Tibial nerve (tissue), 4 donors: ENCODE measurements at regions not wholly inside any gene's neighbourhood (a gene's known extent, or its start where the extent isn't known, plus 50 kb on each side); places are given as distances from the start of the nearest gene placed in this dataset.

Experiments used
- DNase-seq, 2 donors: peaks; one replicate each; pipeline ENCODE4 v3.0.0-alpha.2; 2019; ENCODE audit warnings: low spot score in 2 of 2
- H3K27ac ChIP-seq, 4 donors: fragments of 200-600 bp; sonication (generic) in 3 of 4; one replicate each; pipeline ENCODE4 v1.5.1; 2017 to 2019; ENCODE audit warnings: mild to moderate bottlenecking in 1 of 4
- H3K27me3 ChIP-seq, 2 donors: fragments of 200-600 bp; sonication (generic) in 1 of 2; one replicate each; pipeline versions ENCODE4 v1.5.1 to v1.6.0; 2017 to 2019
- H3K36me3 ChIP-seq, 3 donors: fragments of 200-600 bp; sonication (generic); one replicate each; pipeline ENCODE4 v1.5.1; 2018 to 2019
- H3K4me1 ChIP-seq, 4 donors: fragments of 200-600 bp; sonication (generic) in 3 of 4; one replicate each; pipeline ENCODE4 v1.5.1; 2017 to 2019
- H3K4me3 ChIP-seq, 4 donors: fragments of 200-600 bp; sonication (generic) in 3 of 4; one replicate each; pipeline ENCODE4 v1.5.1; 2017 to 2019; ENCODE audit warnings: mild to moderate bottlenecking in 1 of 4, moderate library complexity in 1 of 4
- H3K9me3 ChIP-seq, 4 donors: fragments of 200-600 bp; sonication (generic) in 3 of 4; one replicate each; pipeline ENCODE4 v1.5.1; 2017 to 2019
- EP300 ChIP-seq, 2 donors: sonication (generic); formaldehyde crosslinking; IDR thresholded peaks; one replicate each; pipeline ENCODE4 v1.6.1; 2017; ENCODE audit warnings: antibody characterized with exemption in 2 of 2, mild to moderate bottlenecking in 1 of 2
- POLR2A ChIP-seq, 2 donors: fragments of 450-650 bp; IDR thresholded peaks; one replicate each; pipeline ENCODE4 v1.6.1; 2017; ENCODE audit warnings: antibody characterized with exemption in 2 of 2, mild to moderate bottlenecking in 2 of 2, moderate library complexity in 2 of 2
- WGBS, 2 donors: methylation state at CpG; one replicate each; pipeline ENCODE4 v1.1.5; 2018; 5-methylcytosine and 5-hydroxymethylcytosine counted together
- TF ChIP-seq, protein P1 (sequence below), 5 experiments: fragments of 200-600 bp in 3 of 5; fragments of 450-650 bp in 2 of 5; sonication (generic) in 3 of 5; IDR thresholded peaks; one replicate each; pipeline ENCODE4 v1.5.1; 2016 to 2019; ENCODE audit warnings: antibody characterized with exemption in 5 of 5, mild to moderate bottlenecking in 3 of 5, moderate library complexity in 2 of 5

DNA sequence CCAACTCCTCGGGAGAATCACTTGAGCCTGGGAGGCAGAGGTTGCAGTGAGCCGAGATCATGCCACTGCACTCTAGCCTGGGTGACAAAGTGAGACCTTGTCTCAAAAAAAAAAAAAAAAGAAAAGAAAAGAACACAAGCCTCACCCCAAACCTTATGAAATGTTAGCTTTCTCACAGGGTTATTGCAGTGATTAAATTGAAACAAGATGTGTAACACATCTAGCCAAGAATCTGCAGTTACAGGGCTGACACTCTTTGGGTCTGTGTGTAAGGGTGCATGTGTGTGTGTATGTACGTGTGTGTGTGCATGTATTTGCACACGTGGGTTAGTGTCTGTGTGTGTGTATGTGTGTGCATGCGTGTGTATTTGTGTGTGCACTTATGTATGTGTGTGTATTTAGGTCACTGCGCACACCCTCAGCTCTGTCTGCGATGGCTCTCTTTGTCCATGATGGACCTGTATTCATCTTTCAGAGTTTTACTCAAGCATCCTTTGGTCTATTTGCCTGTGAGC lies 336.3 kb downstream of the UQCRFS1 start:
- peaks cover 0 to 8% (median 0%) of the 10 kb centered on the region in 4 donors for H3K4me1 ChIP-seq
- H3K27me3 ChIP-seq = no peaks in the 10 kb centered on the region
- H3K36me3 ChIP-seq = no peaks in the 10 kb centered on the region
- 68 to 73% methylated on average over 7 of the region's 7 CpGs for WGBS, 2 donors
- DNase-seq = no peak
- no peak for TF ChIP-seq EP300 (IDR thresholded peaks at IDR 0.05)
- TF ChIP-seq POLR2A (IDR thresholded peaks at IDR 0.05) = no peak
- H3K27ac ChIP-seq = no peak overlapping the region
- no peaks in the 10 kb centered on the region for H3K9me3 ChIP-seq
- no peak overlapping the region for H3K4me3 ChIP-seq

DNA sequence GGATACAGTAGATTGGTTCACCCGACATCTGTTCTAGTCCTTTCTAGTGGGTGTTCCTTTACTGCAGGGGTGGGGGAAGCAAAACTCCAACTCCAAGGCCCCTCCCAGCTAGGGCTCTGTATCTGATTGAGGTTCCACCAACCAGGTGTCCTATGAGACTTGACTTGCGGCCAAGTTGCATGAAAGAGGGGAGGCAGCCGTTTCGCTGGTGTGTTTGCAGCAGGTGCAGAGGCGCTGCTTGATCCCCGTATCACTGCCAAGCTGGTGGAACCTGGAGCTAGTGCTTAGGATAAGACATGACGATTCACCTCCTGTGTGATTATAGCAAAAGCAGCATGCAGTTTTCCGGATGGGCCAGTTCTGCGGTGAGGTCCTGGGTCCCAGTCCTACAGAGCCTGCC lies 338.2 kb downstream of the UQCRFS1 start:
- no peak for DNase-seq
- Histone ChIP-seq H3K9me3 (no peaks in the 10 kb centered on the region), H3K36me3 (no peaks in the 10 kb centered on the region), H3K27me3 (no peaks in the 10 kb centered on the region), H3K27ac (no peak overlapping the region), H3K4me3 (no peak overlapping the region), H3K4me1 (peaks cover 0 to 8% (median 0%) of the 10 kb centered on the region in 4 donors)
- TF ChIP-seq EP300 (IDR thresholded peaks at IDR 0.05) (no peak), POLR2A (IDR thresholded peaks at IDR 0.05) (no peak)
- TF ChIP-seq, protein P1, sequence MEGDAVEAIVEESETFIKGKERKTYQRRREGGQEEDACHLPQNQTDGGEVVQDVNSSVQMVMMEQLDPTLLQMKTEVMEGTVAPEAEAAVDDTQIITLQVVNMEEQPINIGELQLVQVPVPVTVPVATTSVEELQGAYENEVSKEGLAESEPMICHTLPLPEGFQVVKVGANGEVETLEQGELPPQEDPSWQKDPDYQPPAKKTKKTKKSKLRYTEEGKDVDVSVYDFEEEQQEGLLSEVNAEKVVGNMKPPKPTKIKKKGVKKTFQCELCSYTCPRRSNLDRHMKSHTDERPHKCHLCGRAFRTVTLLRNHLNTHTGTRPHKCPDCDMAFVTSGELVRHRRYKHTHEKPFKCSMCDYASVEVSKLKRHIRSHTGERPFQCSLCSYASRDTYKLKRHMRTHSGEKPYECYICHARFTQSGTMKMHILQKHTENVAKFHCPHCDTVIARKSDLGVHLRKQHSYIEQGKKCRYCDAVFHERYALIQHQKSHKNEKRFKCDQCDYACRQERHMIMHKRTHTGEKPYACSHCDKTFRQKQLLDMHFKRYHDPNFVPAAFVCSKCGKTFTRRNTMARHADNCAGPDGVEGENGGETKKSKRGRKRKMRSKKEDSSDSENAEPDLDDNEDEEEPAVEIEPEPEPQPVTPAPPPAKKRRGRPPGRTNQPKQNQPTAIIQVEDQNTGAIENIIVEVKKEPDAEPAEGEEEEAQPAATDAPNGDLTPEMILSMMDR (IDR thresholded peaks at IDR 0.05) = no peak
- 87 to 90% methylated on average over 9 of the region's 9 CpGs for WGBS, 2 donors

DNA sequence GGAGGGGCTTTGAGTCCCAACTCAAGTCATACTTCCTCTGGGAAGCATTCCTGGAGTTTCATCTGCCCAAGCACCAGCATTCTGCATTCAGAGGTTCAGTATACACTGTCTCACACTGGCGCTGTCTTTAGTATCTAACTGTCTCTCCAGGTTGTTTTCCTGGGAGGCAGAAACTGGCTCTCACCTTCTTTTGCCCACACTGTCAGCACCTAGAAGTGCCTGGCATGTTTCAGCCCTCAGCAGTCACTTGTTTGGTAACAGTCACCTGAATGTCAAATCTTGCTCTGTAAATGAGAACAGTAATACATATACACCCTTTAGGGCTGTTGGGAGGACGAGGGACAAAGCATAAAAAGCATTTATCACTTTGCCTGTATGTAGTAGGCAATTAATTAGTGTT lies 339.6 kb downstream of the UQCRFS1 start:
- Histone ChIP-seq H3K4me1 (peaks cover 0 to 8% (median 0%) of the 10 kb centered on the region in 4 donors), H3K27me3 (no peaks in the 10 kb centered on the region), H3K27ac (no peak overlapping the region), H3K36me3 (no peaks in the 10 kb centered on the region), H3K4me3 (no peak overlapping the region), H3K9me3 (no peaks in the 10 kb centered on the region)
- no peak for DNase-seq
- TF ChIP-seq, protein P1 (IDR thresholded peaks at IDR 0.05) = no peak
- TF ChIP-seq POLR2A (IDR thresholded peaks at IDR 0.05) = no peak
- no peak for TF ChIP-seq EP300 (IDR thresholded peaks at IDR 0.05)
- WGBS, 2 donors = 43 to 68% methylated on average over 2 of the region's 2 CpGs

DNA sequence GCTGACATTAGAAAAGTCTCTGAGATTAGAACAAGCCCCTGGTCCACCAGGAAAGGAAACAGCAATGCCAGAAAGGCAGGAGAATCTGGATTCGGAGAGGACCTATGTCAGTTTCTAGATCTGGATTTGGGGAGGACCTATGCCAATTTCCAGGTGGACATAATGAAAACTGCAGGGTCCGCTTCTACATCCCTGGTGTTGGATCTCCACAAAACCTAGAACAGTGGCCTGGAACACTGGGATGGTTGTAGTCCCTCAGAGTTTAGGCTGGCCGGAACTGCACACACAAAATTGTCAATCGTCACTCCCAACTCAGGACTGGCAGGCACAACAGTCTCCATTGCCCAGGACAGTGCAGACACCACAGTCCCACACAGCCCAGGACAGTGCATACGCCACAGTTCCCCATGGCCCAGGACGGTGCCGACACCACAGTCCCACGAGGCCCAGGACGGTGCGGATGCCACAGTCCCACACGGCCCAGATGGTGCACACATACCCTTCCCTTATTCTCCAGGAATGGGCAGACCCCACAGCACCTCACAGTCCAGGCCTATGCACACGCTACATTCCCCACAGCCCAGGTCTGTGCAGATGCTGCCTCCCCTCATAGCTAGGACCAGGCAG lies 341.7 kb downstream of the UQCRFS1 start:
- Histone ChIP-seq H3K27me3 (no peaks in the 10 kb centered on the region), H3K9me3 (no peaks in the 10 kb centered on the region), H3K4me1 (peaks cover 0 to 8% (median 0%) of the 10 kb centered on the region in 4 donors), H3K36me3 (no peaks in the 10 kb centered on the region), H3K27ac (no peak overlapping the region), H3K4me3 (no peak overlapping the region)
- 92 to 95% methylated on average over 9 to 12 of the region's 12 CpGs for WGBS, 2 donors
- TF ChIP-seq EP300 (IDR thresholded peaks at IDR 0.05) = no peak
- TF ChIP-seq, protein P1 (IDR thresholded peaks at IDR 0.05) = no peak
- TF ChIP-seq POLR2A (IDR thresholded peaks at IDR 0.05) = no peak
- no peak for DNase-seq

DNA sequence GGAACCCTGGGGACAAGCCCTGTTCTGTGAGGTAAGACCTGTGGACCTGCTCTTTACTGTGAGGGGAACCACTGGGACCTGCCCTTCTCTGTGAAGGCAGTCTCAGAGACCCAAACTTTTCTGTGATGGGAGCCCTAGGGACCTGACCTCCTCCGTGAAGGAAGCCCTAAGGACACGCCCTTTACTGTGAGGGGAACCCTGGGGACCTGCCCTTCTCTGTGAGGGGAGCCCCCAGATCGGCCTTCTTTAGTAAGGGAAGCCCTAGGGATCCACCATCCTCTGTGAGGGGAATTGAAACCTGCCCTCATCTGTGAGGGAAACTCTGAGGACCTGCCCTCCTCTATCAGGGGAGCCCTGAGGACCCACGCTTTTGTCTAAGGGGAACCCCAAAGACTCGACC lies 343.5 kb downstream of the UQCRFS1 start:
- Histone ChIP-seq H3K36me3 (no peaks in the 10 kb centered on the region), H3K27me3 (no peaks in the 10 kb centered on the region), H3K4me1 (peaks cover 0 to 11% (median 0%) of the 10 kb centered on the region in 4 donors), H3K4me3 (no peak overlapping the region), H3K27ac (no peak overlapping the region), H3K9me3 (no peaks in the 10 kb centered on the region)
- DNase-seq = no peak
- 79 to 84% methylated on average over 3 to 5 of the region's 5 CpGs for WGBS, 2 donors
- TF ChIP-seq POLR2A (IDR thresholded peaks at IDR 0.05) (no peak), EP300 (IDR thresholded peaks at IDR 0.05) (no peak)
- TF ChIP-seq, protein P1 (IDR thresholded peaks at IDR 0.05) = no peak
